H1 (cell line): ENCODE measurements at regions not wholly inside any gene's neighbourhood (a gene's known extent, or its start where the extent isn't known, plus 50 kb on each side); places are given as distances from the start of the nearest gene placed in this dataset.

Experiments
- CTCF ChIA-PET: fragments of 300-600 bp; sonication (Branson Sonifier 250); formaldehyde crosslinking; loops from one replicate; lab custom pipeline; 2021; ENCODE audit not compliant: partially characterized antibody; lab: Charles Lee
- POLR2A ChIA-PET: fragments of 300-600 bp; sonication (Branson Sonifier 250); formaldehyde crosslinking; loops from one replicate; lab custom pipeline; 2021; ENCODE audit warnings: inconsistent platforms; ENCODE audit not compliant: partially characterized antibody; lab: Charles Lee
- DNase-seq, 2 experiments: peaks; one replicate each; pipeline versions ENCODE4 v3.0.0 to v3.0.0-alpha.2; 2010 to 2022; ENCODE audit warnings: low spot score in 2 of 2, low read depth in 1 of 2, mixed read lengths in 1 of 2
- FAIRE-seq: peaks from 2 replicates; lab custom pipeline; 2011; peaks lifted over from hg19 to GRCh38; lab: Jason Lieb, UNC
- H2AFZ ChIP-seq: 2 replicates; pipeline ENCODE4 v1.8.1; 2012; ENCODE audit warnings: low read length, inconsistent platforms
- H2AK5ac ChIP-seq: 2 replicates; pipeline ENCODE4 v1.6.1; 2013; ENCODE audit warnings: low read depth, low read length
- H2BK120ac ChIP-seq: replicated peaks from 2 replicates; pipeline ENCODE3; 2013; ENCODE audit warnings: low read depth, low read length, inconsistent platforms
- H2BK12ac ChIP-seq: 2 replicates; pipeline ENCODE4 v1.6.1; 2013; ENCODE audit warnings: low read depth, low read length
- H2BK15ac ChIP-seq: 2 replicates; pipeline ENCODE4 v1.6.1; 2013; ENCODE audit warnings: low read length
- H2BK20ac ChIP-seq: 2 replicates; pipeline ENCODE4 v1.6.1; 2013; ENCODE audit warnings: low read length
- H2BK5ac ChIP-seq: 2 replicates; pipeline ENCODE4 v1.6.1; 2013; ENCODE audit warnings: low read depth, low read length
- H3K14ac ChIP-seq: 2 replicates; pipeline ENCODE4 v1.6.1; 2013; ENCODE audit warnings: inconsistent platforms; ENCODE audit not compliant: insufficient read length
- H3K18ac ChIP-seq: 2 replicates; pipeline ENCODE4 v1.6.1; 2013; ENCODE audit warnings: low read length; ENCODE audit errors: extremely low read depth
- H3K23ac ChIP-seq: 2 replicates; pipeline ENCODE4 v1.6.1; 2013; ENCODE audit warnings: inconsistent platforms; ENCODE audit not compliant: insufficient read length
- H3K23me2 ChIP-seq: 2 replicates; pipeline ENCODE4 v1.6.1; 2013; ENCODE audit warnings: low read depth, low read length
- H3K27ac ChIP-seq: 2 replicates; pipeline ENCODE4 v1.6.1; 2011; ENCODE audit warnings: low read depth, low read length, inconsistent platforms
- H3K27me3 ChIP-seq, 4 experiments: replicated peaks in 1 of 4; 1 replicate in 1 of 4; 2 replicates in 3 of 4; pipeline versions ENCODE4 v1.6.1 to v1.8.1; 2011 to 2013; ENCODE audit warnings: low read length in 3 of 4, mild to moderate bottlenecking in 3 of 4, inconsistent platforms in 2 of 4, mixed read lengths in 2 of 4, moderate library complexity in 1 of 4; ENCODE audit not compliant: control insufficient read depth in 3 of 4, insufficient read depth in 3 of 4; ENCODE audit errors: extremely low read depth in 1 of 4
- H3K36me3 ChIP-seq, 4 experiments: 2 replicates each; pipeline versions ENCODE4 v1.6.1 to v1.8.1; 2011 to 2013; ENCODE audit warnings: mild to moderate bottlenecking in 4 of 4, low read length in 3 of 4, moderate library complexity in 2 of 4, control low read depth in 1 of 4, inconsistent platforms in 1 of 4; ENCODE audit not compliant: insufficient read depth in 4 of 4, control insufficient read depth in 2 of 4
- H3K4ac ChIP-seq: replicated peaks from 2 replicates; pipeline ENCODE3; 2013; ENCODE audit warnings: low read length, low read depth, mixed read lengths, inconsistent platforms; ENCODE audit not compliant: insufficient read length
- H3K4me1 ChIP-seq, 4 experiments: replicated peaks in 1 of 4; 1 replicate in 1 of 4; 2 replicates in 3 of 4; pipeline versions ENCODE4 v1.6.1 to v1.8.1; 2011 to 2013; ENCODE audit warnings: low read length in 3 of 4, inconsistent platforms in 2 of 4, mixed read lengths in 1 of 4; ENCODE audit not compliant: insufficient read depth in 4 of 4, control insufficient read depth in 3 of 4
- H3K4me2 ChIP-seq, 2 experiments: 2 replicates each; pipeline versions ENCODE4 v1.6.1 to v1.8.1; 2011 to 2013; ENCODE audit warnings: low read depth in 2 of 2, low read length in 2 of 2, control low read depth in 1 of 2, inconsistent platforms in 1 of 2, mild to moderate bottlenecking in 1 of 2; ENCODE audit not compliant: insufficient read depth in 1 of 2
- H3K4me3 ChIP-seq, 4 experiments: fragments of 200-600, 300-600 bp in 1 of 4; sonication (generic), shearing (Covaris generic), sonication (Bioruptor Twin) in 1 of 4; 2 replicates each; pipeline versions ENCODE4 v1.5.1 to v1.8.1; 2011 to 2016; ENCODE audit warnings: low read length in 4 of 4, low read depth in 3 of 4, control low read depth in 2 of 4, inconsistent platforms in 2 of 4, mild to moderate bottlenecking in 2 of 4, mixed read lengths in 1 of 4, moderate library complexity in 1 of 4; ENCODE audit not compliant: insufficient read depth in 2 of 4; ENCODE audit errors: extremely low read depth in 1 of 4
- H3K56ac ChIP-seq: replicated peaks from 2 replicates; pipeline ENCODE3; 2013; ENCODE audit warnings: low read depth, mild to moderate bottlenecking, mixed read lengths, low read length, inconsistent platforms; ENCODE audit not compliant: insufficient read length
- H3K79me1 ChIP-seq: 2 replicates; pipeline ENCODE4 v1.6.1; 2013; ENCODE audit warnings: low read depth, low read length, control low read depth
- H3K79me2 ChIP-seq, 2 experiments: 2 replicates each; pipeline versions ENCODE4 v1.6.1 to v1.8.1; 2012 to 2013; ENCODE audit warnings: low read length in 2 of 2, mild to moderate bottlenecking in 2 of 2, inconsistent platforms in 1 of 2; ENCODE audit not compliant: insufficient read depth in 2 of 2, control insufficient read depth in 1 of 2
- H3K9ac ChIP-seq, 4 experiments: replicated peaks in 1 of 4; 1 replicate in 1 of 4; 2 replicates in 3 of 4; pipeline versions ENCODE4 v1.6.1 to v1.8.1; 2011 to 2013; ENCODE audit warnings: low read depth in 3 of 4, low read length in 3 of 4, control low read depth in 2 of 4, mild to moderate bottlenecking in 2 of 4, moderate library complexity in 2 of 4, inconsistent platforms in 1 of 4; ENCODE audit errors: extremely low read depth in 1 of 4
- H3K9me3 ChIP-seq, 2 experiments: 2 replicates each; pipeline versions ENCODE4 v1.6.1 to v1.8.1; 2012 to 2013; ENCODE audit warnings: mild to moderate bottlenecking in 2 of 2, moderate library complexity in 2 of 2, control low read depth in 1 of 2, inconsistent platforms in 1 of 2, low read depth in 1 of 2, low read length in 1 of 2, mixed read lengths in 1 of 2; ENCODE audit not compliant: insufficient read depth in 2 of 2
- H4K20me1 ChIP-seq, 2 experiments: replicated peaks in 1 of 2; 2 replicates each; pipeline versions ENCODE3 to v1.8.1; 2011 to 2013; ENCODE audit warnings: inconsistent platforms in 2 of 2, low read length in 2 of 2, mild to moderate bottlenecking in 1 of 2; ENCODE audit not compliant: insufficient read depth in 2 of 2, control insufficient read depth in 1 of 2
- H4K5ac ChIP-seq: 2 replicates; pipeline ENCODE4 v1.6.1; 2013; ENCODE audit warnings: low read length, low read depth, mixed read lengths, inconsistent platforms; ENCODE audit not compliant: insufficient read length
- H4K8ac ChIP-seq: 2 replicates; pipeline ENCODE4 v1.8.0; 2013; ENCODE audit warnings: mild to moderate bottlenecking, moderate library complexity, low read length, inconsistent platforms; ENCODE audit not compliant: insufficient read depth; ENCODE audit errors: extremely low read depth
- H4K91ac ChIP-seq: replicated peaks from 2 replicates; pipeline ENCODE3; 2013; ENCODE audit warnings: low read length, mixed read lengths, inconsistent platforms; ENCODE audit not compliant: insufficient read length
- ASH2L ChIP-seq: fragments of 200-600, 300-600 bp; sonication (generic); IDR thresholded peaks from one replicate; pipeline ENCODE4 v1.7.1; 2017; ENCODE audit warnings: low read length
- CBX5 ChIP-seq: fragments of 300-800, 300-1000 bp; sonication (generic); IDR thresholded peaks from 2 replicates; pipeline ENCODE4 v1.7.1; 2016; ENCODE audit warnings: antibody characterized with exemption, low read length, low read depth
- EGR1 ChIP-seq: IDR thresholded peaks from 2 replicates; pipeline ENCODE4 v1.6.1; 2011; ENCODE audit warnings: low read depth, low read length, borderline replicate concordance
- EP300 ChIP-seq, 2 experiments: IDR thresholded peaks; 1 replicate in 1 of 2; 2 replicates in 1 of 2; pipeline ENCODE4 v1.6.1; 2011 to 2012; ENCODE audit warnings: low read depth in 2 of 2, low read length in 2 of 2, mild to moderate bottlenecking in 2 of 2, borderline replicate concordance in 1 of 2, inconsistent platforms in 1 of 2, moderate library complexity in 1 of 2
- EZH2 ChIP-seq: fragments of 200-600 bp; sonication (generic); IDR thresholded peaks from 2 replicates; pipeline ENCODE4 v1.7.1; 2012; ENCODE audit warnings: low read depth, mild to moderate bottlenecking, moderate library complexity, low read length, inconsistent platforms; ENCODE audit not compliant: severe bottlenecking
- FOSL1 ChIP-seq: IDR thresholded peaks from 2 replicates; pipeline ENCODE4 v1.6.1; 2011; ENCODE audit warnings: mild to moderate bottlenecking, low read depth, low read length, moderate library complexity; ENCODE audit not compliant: insufficient read depth
- JUN ChIP-seq: IDR thresholded peaks from 2 replicates; pipeline ENCODE4 v1.6.1; 2011; ENCODE audit warnings: low read depth, mild to moderate bottlenecking, improper control_type of control experiment, low read length
- KDM4A ChIP-seq: IDR thresholded peaks from one replicate; pipeline ENCODE4 v1.7.1; 2012; ENCODE audit warnings: low read depth, mild to moderate bottlenecking, moderate library complexity, low read length, inconsistent platforms; ENCODE audit not compliant: severe bottlenecking
- SIN3A ChIP-seq, 2 experiments: IDR thresholded peaks in 1 of 2; conservative IDR thresholded peaks in 1 of 2; 2 replicates each; pipeline ENCODE4 v1.6.1; 2011 to 2012; ENCODE audit warnings: low read length in 2 of 2, improper control_type of control experiment in 1 of 2, low read depth in 1 of 2, mild to moderate bottlenecking in 1 of 2
- SIRT6 ChIP-seq: IDR thresholded peaks from one replicate; pipeline ENCODE4 v1.7.1; 2012; ENCODE audit warnings: low read length, inconsistent platforms
- SIX5 ChIP-seq: IDR thresholded peaks from 2 replicates; pipeline ENCODE4 v1.6.1; 2011; ENCODE audit warnings: mild to moderate bottlenecking, low read depth, low read length
- TAF1 ChIP-seq: IDR thresholded peaks from 2 replicates; pipeline ENCODE4 v1.6.1; 2011; ENCODE audit warnings: mild to moderate bottlenecking, low read depth, low read length
- TBP ChIP-seq: IDR thresholded peaks from 2 replicates; pipeline ENCODE4 v1.6.1; 2011; ENCODE audit warnings: low read depth, low read length, improper control_type of control experiment
- TEAD4 ChIP-seq: IDR thresholded peaks from 2 replicates; pipeline ENCODE4 v1.6.1; 2012; ENCODE audit warnings: low read depth, low read length, inconsistent platforms, mixed read lengths
- TF ChIP-seq, protein P1 (sequence below): IDR thresholded peaks from 2 replicates; pipeline ENCODE4 v1.6.1; 2011; ENCODE audit warnings: low read length, improper control_type of control experiment

DNA sequence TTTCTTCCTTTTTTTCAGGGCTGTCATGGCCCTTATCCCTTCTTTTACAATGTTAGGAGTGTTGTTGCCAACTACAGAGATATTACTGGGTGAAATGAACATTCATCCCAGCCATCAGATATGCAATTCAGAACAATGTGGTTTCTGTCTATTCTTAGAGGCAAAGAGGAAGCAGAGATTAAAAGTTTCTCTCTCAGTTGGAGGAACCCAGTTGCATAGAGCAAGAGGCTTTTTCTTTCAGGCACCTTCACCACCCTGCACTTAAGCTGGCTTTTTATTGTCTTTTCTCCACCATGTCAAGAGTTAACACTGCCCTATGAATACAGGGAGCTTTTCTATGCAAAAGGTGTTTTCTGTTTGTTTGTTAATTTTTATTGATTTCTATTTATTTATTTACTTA is 1559.6 kb upstream of the IGFBP7 start:
- H3K23ac ChIP-seq: no peak overlapping the region
- no peak overlapping the region for H2BK15ac ChIP-seq
- no peak overlapping the region for H2BK120ac ChIP-seq
- FAIRE-seq (no peak), DNase-seq (no peak)
- POLR2A ChIA-PET: no interaction called here
- no peaks in the 10 kb centered on the region for H4K20me1 ChIP-seq
- CTCF ChIA-PET: no interaction called here
- H2BK20ac ChIP-seq: no peak overlapping the region
- H3K4me1 ChIP-seq: 0 out of 7 replicates have a peak, but pooled peaks cover 0 to 2% (median 0%) of the 10 kb centered on the region in 4 experiments
- H3K79me1 ChIP-seq: no peaks in the 10 kb centered on the region
- H3K18ac ChIP-seq: no peak overlapping the region
- no peak overlapping the region for H3K27ac ChIP-seq
- no peak overlapping the region for H3K4ac ChIP-seq
- H3K14ac ChIP-seq: no peak overlapping the region
- H3K36me3 ChIP-seq: peaks cover 0 to 5% (median 0%) of the 10 kb centered on the region in 4 experiments; a peak in 2 of 8 replicates
- H3K27me3 ChIP-seq: no peaks in the 10 kb centered on the region
- no peak overlapping the region for H4K91ac ChIP-seq
- H2BK12ac ChIP-seq: no peak overlapping the region
- no peak overlapping the region for H3K56ac ChIP-seq
- peaks cover 2 to 19% of the 10 kb centered on the region in 2 experiments; a peak in 3 of 4 replicates for H3K9me3 ChIP-seq
- H4K8ac ChIP-seq: no peak overlapping the region
- no peak overlapping the region for H2AK5ac ChIP-seq
- H3K23me2 ChIP-seq: no peaks in the 10 kb centered on the region
- no peaks in the 10 kb centered on the region for H3K79me2 ChIP-seq
- no peak overlapping the region for H2BK5ac ChIP-seq
- no peak overlapping the region for H3K9ac ChIP-seq
- H3K4me2 ChIP-seq: no peak overlapping the region
- no peak overlapping the region for H4K5ac ChIP-seq
- H3K4me3 ChIP-seq: no peak overlapping the region
- H2AFZ ChIP-seq: no peak overlapping the region
- no peak for TF ChIP-seq SIRT6
- no peak for TF ChIP-seq KDM4A
- TF ChIP-seq SIN3A (conservative IDR thresholded peaks at IDR 0.05 in 1 of 2, IDR thresholded peaks at IDR 0.05 in 1 of 2; ENCODE audit: low read depth in 1 of 2, low read length in 2 of 2): no peak
- TF ChIP-seq TAF1: no peak
- no peak for TF ChIP-seq FOSL1
- TF ChIP-seq EP300 (IDR thresholded peaks at IDR 0.05; ENCODE audit: borderline replicate concordance in 1 of 2, low read depth in 2 of 2, low read length in 2 of 2): no peak
- no peak for TF ChIP-seq SIX5
- TF ChIP-seq EGR1: no peak
- no peak for TF ChIP-seq EZH2
- TF ChIP-seq TBP: no peak
- no peak for TF ChIP-seq TEAD4
- no peak for TF ChIP-seq ASH2L
- TF ChIP-seq, protein P1, sequence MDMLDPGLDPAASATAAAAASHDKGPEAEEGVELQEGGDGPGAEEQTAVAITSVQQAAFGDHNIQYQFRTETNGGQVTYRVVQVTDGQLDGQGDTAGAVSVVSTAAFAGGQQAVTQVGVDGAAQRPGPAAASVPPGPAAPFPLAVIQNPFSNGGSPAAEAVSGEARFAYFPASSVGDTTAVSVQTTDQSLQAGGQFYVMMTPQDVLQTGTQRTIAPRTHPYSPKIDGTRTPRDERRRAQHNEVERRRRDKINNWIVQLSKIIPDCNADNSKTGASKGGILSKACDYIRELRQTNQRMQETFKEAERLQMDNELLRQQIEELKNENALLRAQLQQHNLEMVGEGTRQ: no peak
- no peak for TF ChIP-seq CBX5
- no peak for TF ChIP-seq JUN
